ENCODE measurements at regions not wholly inside any gene's neighbourhood (a gene's known extent, or its start where the extent isn't known, plus 50 kb on each side); places are given as distances from the start of the nearest gene placed in this dataset.

- no peak overlapping the region for H3K4me3 ChIP-seq (ENCODE audit: low read length)
- no peak for TF ChIP-seq ZNF274 (IDR thresholded peaks at IDR 0.05; ENCODE audit: low read depth, low read length)
These were observed 229.0 kb upstream of the TBL1XR1 start for GRCh38 chr3:177426106-177426877.

- peak overlapping the region; percentile 38; the same call in 1 of the 2 replicates for H3K4me3 ChIP-seq (ENCODE audit: low read length)
- no peak for TF ChIP-seq ZNF274 (IDR thresholded peaks at IDR 0.05; ENCODE audit: low read depth, low read length)
These were observed 229.7 kb upstream of the TBL1XR1 start for GRCh38 chr3:177426878-177427495.

GRCh38 chr3:177427540-177427939 lies 230.3 kb upstream of the TBL1XR1 start:
- H3K4me3 ChIP-seq (ENCODE audit: low read length) = peak overlapping the region; percentile 38; the same call in 1 of the 2 replicates
- no peak for TF ChIP-seq ZNF274 (IDR thresholded peaks at IDR 0.05; ENCODE audit: low read depth, low read length)

GRCh38 chr3:177429079-177429478 lies 231.8 kb upstream of the TBL1XR1 start:
- no peak overlapping the region for H3K4me3 ChIP-seq (ENCODE audit: low read length)
- TF ChIP-seq ZNF274 (IDR thresholded peaks at IDR 0.05; ENCODE audit: low read depth, low read length) = no peak

GRCh38 chr3:177429771-177430170 lies 232.5 kb upstream of the TBL1XR1 start:
- H3K4me3 ChIP-seq (ENCODE audit: low read length) = no peak overlapping the region
- no peak for TF ChIP-seq ZNF274 (IDR thresholded peaks at IDR 0.05; ENCODE audit: low read depth, low read length)

- no peak for TF ChIP-seq ZNF274 (IDR thresholded peaks at IDR 0.05; ENCODE audit: low read depth, low read length)
- H3K4me3 ChIP-seq (ENCODE audit: low read length) = no peak overlapping the region
These were observed 233.4 kb upstream of the TBL1XR1 start for GRCh38 chr3:177430653-177431052.

- H3K4me3 ChIP-seq (ENCODE audit: low read length) = no peak overlapping the region
- TF ChIP-seq ZNF274 (IDR thresholded peaks at IDR 0.05; ENCODE audit: low read depth, low read length) = no peak
These were observed 234.4 kb upstream of the TBL1XR1 start for GRCh38 chr3:177431525-177432176.

GRCh38 chr3:177435301-177435700 lies 238.0 kb upstream of the TBL1XR1 start:
- no peak overlapping the region for H3K4me3 ChIP-seq (ENCODE audit: low read length)
- no peak for TF ChIP-seq ZNF274 (IDR thresholded peaks at IDR 0.05; ENCODE audit: low read depth, low read length)

- TF ChIP-seq ZNF274 (IDR thresholded peaks at IDR 0.05; ENCODE audit: low read depth, low read length) = no peak
These were observed 240.4 kb upstream of the TBL1XR1 start for GRCh38 chr3:177437513-177438337.

GRCh38 chr3:177438596-177439220 lies 241.4 kb upstream of the TBL1XR1 start:
- TF ChIP-seq ZNF274 (IDR thresholded peaks at IDR 0.05; ENCODE audit: low read depth, low read length) = no peak
- H3K4me3 ChIP-seq (ENCODE audit: low read length) = no peak overlapping the region

More at GRCh38 chr3:177437513-177438337, 240.4 kb upstream of the TBL1XR1 start:
- no peak overlapping the region for H3K4me3 ChIP-seq (ENCODE audit: low read length)

GRCh38 chr3:177439694-177440269 lies 242.5 kb upstream of the TBL1XR1 start:
- H3K4me3 ChIP-seq (ENCODE audit: low read length) = no peak overlapping the region
- TF ChIP-seq ZNF274 (IDR thresholded peaks at IDR 0.05; ENCODE audit: low read depth, low read length) = no peak

GRCh38 chr3:177440456-177441104 lies 243.3 kb upstream of the TBL1XR1 start:
- TF ChIP-seq ZNF274 (IDR thresholded peaks at IDR 0.05; ENCODE audit: low read depth, low read length) = no peak
- H3K4me3 ChIP-seq (ENCODE audit: low read length) = no peak overlapping the region

Measured in GM08714 (cell line).